Cerebellar cortex (tissue), 1 donor: ENCODE measurements at regions not wholly inside any gene's neighbourhood (a gene's known extent, or its start where the extent isn't known, plus 50 kb on each side); places are given as distances from the start of the nearest gene placed in this dataset.

ENCODE experiments used
- DNase-seq: peaks from one replicate; pipeline ENCODE4 v3.0.0-alpha.2; 2015; ENCODE audit warnings: low spot score

DNA sequence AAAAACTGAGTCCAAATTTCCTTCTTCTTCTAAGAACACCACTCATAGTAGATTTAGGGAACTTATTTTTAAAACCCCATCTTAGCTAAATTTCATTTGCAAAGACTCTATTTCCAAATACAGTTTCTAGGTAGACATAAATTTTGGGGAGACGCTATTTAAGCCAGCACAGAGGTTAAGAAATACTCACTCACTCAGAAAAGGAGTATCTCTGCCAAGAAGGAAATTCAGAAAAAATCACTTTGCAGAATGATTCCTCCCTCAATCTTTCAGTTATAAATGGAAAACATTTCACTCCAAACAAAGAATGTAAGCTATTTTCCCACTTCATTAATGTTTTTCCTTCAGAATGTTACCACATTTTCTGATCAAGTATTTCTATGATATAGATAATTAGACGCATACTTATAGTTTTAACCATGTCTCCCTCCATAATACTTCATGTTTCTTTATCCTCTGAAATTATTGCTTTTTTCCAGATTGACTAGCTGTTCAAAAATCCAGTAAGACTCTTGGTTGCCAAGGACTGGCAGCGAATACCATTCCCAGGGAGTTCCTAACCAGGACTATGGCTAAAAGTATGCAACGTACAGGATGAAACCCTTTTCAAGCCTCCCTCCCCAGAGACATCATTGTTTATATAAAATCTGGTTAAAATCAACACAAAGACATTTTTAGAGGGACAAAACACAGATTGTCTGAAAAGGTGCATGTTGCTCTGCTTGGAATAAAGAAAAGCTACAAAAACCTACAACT is 52.5 kb upstream of the RXFP2 start:
- DNase-seq = no peak
